ENCODE measurements at regions not wholly inside any gene's neighbourhood (a gene's known extent, or its start where the extent isn't known, plus 50 kb on each side); places are given as distances from the start of the nearest gene placed in this dataset.

- H3K9me3 ChIP-seq (ENCODE audit: control insufficient read depth, insufficient read depth, low read length), result no peaks in the 10 kb centered on the region
- H3K9me2 ChIP-seq (replicated peaks; ENCODE audit: control insufficient read depth, low read length), result no peaks in the 10 kb centered on the region
- H3K36me3 ChIP-seq (ENCODE audit: control insufficient read depth, low read length), result no peaks in the 10 kb centered on the region
- no peaks in the 10 kb centered on the region for H4K20me1 ChIP-seq (ENCODE audit: control insufficient read depth, insufficient read depth, low read depth, low read length)
- H3F3A ChIP-seq (ENCODE audit: control insufficient read depth, insufficient read depth), result no peaks in the 10 kb centered on the region
- H3K4me3 ChIP-seq (ENCODE audit: low read length), result no peak overlapping the region
- no peak overlapping the region for H3K4me2 ChIP-seq (ENCODE audit: low read length)
- TF ChIP-seq EZH2phosphoT487 (IDR thresholded peaks at IDR 0.05; ENCODE audit: borderline replicate concordance, low read length), result no peak
- no peak for TF ChIP-seq CTCF (IDR thresholded peaks at IDR 0.05; ENCODE audit: low read depth, low read length, poor library complexity, severe bottlenecking)
- no peak overlapping the region for H3K27ac ChIP-seq (ENCODE audit: low read depth, low read length)
- H3K79me2 ChIP-seq (ENCODE audit: control insufficient read depth, low read length), result no peaks in the 10 kb centered on the region
- no peaks in the 10 kb centered on the region for H3K27me3 ChIP-seq (ENCODE audit: control insufficient read depth, low read length)
- H3K4me1 ChIP-seq (ENCODE audit: control insufficient read depth, low read length), result 0 out of 2 replicates have a peak, but pooled peaks cover 4% of the 10 kb centered on the region
Measured at GRCh38 chr12:111063295-111064026, 143.1 kb upstream of the MYL2 start.

- Histone ChIP-seq H3K27ac (ENCODE audit: low read depth, low read length) (peak overlapping the region; percentile 45), H3K27me3 (ENCODE audit: control insufficient read depth, low read length) (no peaks in the 10 kb centered on the region), H3F3A (ENCODE audit: control insufficient read depth, insufficient read depth) (no peaks in the 10 kb centered on the region; the same call in 1 of the 2 replicates), H3K9me3 (ENCODE audit: control insufficient read depth, insufficient read depth, low read length) (no peaks in the 10 kb centered on the region), H3K4me1 (ENCODE audit: control insufficient read depth, low read length) (peaks cover 21% of the 10 kb centered on the region), H3K36me3 (ENCODE audit: control insufficient read depth, low read length) (no peaks in the 10 kb centered on the region), H3K9me2 (replicated peaks; ENCODE audit: control insufficient read depth, low read length) (no peaks in the 10 kb centered on the region), H4K20me1 (ENCODE audit: control insufficient read depth, insufficient read depth, low read depth, low read length) (no peaks in the 10 kb centered on the region), H3K79me2 (ENCODE audit: control insufficient read depth, low read length) (no peaks in the 10 kb centered on the region), H3K4me2 (ENCODE audit: low read length) (peak overlapping the region; percentile 52), H3K4me3 (ENCODE audit: low read length) (peak overlapping the region; percentile 52)
- TF ChIP-seq CTCF (IDR thresholded peaks at IDR 0.05; ENCODE audit: low read depth, low read length, poor library complexity, severe bottlenecking) (no peak), EZH2phosphoT487 (IDR thresholded peaks at IDR 0.05; ENCODE audit: borderline replicate concordance, low read length) (no peak)
Measured at GRCh38 chr12:111057701-111058425, 137.5 kb upstream of the MYL2 start.

GRCh38 chr12:111056618-111057521 is 136.5 kb upstream of the MYL2 start:
- Histone ChIP-seq H3K36me3 (ENCODE audit: control insufficient read depth, low read length) (no peaks in the 10 kb centered on the region), H3K27ac (ENCODE audit: low read depth, low read length) (peak overlapping the region; percentile 45), H3F3A (ENCODE audit: control insufficient read depth, insufficient read depth) (no peaks in the 10 kb centered on the region; the same call in 1 of the 2 replicates), H3K4me1 (ENCODE audit: control insufficient read depth, low read length) (peaks cover 21% of the 10 kb centered on the region), H3K4me3 (ENCODE audit: low read length) (peak overlapping the region; percentile 52), H3K4me2 (ENCODE audit: low read length) (peak overlapping the region; percentile 52), H3K79me2 (ENCODE audit: control insufficient read depth, low read length) (no peaks in the 10 kb centered on the region), H3K9me2 (replicated peaks; ENCODE audit: control insufficient read depth, low read length) (no peaks in the 10 kb centered on the region), H3K9me3 (ENCODE audit: control insufficient read depth, insufficient read depth, low read length) (no peaks in the 10 kb centered on the region), H4K20me1 (ENCODE audit: control insufficient read depth, insufficient read depth, low read depth, low read length) (no peaks in the 10 kb centered on the region), H3K27me3 (ENCODE audit: control insufficient read depth, low read length) (no peaks in the 10 kb centered on the region)
- no peak for TF ChIP-seq EZH2phosphoT487 (IDR thresholded peaks at IDR 0.05; ENCODE audit: borderline replicate concordance, low read length)
- no peak for TF ChIP-seq CTCF (IDR thresholded peaks at IDR 0.05; ENCODE audit: low read depth, low read length, poor library complexity, severe bottlenecking)
